ENCODE measurements at regions not wholly inside any gene's neighbourhood (a gene's known extent, or its start where the extent isn't known, plus 50 kb on each side); places are given as distances from the start of the nearest gene placed in this dataset.
A peak's percentile ranks its signal among the peaks of the same experiment; 100 is the strongest.
"Not testable (repeated sequence)": the region's sequence is repeated elsewhere in the genome, so short reads cannot be mapped to it uniquely, and the experiment has no call there.

- no peak for ATAC-seq
These were observed 51.2 kb upstream of the LBX1 start for GRCh38 chr10:101280511-101280910.

GRCh38 chr10:101280921-101281320 lies 51.7 kb upstream of the LBX1 start:
- not testable (repeated sequence) for DNase-seq, ATAC-seq

More at GRCh38 chr10:101280511-101280910, 51.2 kb upstream of the LBX1 start:
- DNase-seq, result no peak

GRCh38 chr10:101282947-101283346 lies 53.7 kb upstream of the LBX1 start:
- ATAC-seq, result no peak
- no peak for DNase-seq

- ATAC-seq (no peak), DNase-seq (no peak)
These were observed 54.5 kb upstream of the LBX1 start for GRCh38 chr10:101283762-101284100.

GRCh38 chr10:101284101-101284743 lies 55.0 kb upstream of the LBX1 start:
- no peak for ATAC-seq

GRCh38 chr10:101284744-101285463 lies 55.6 kb upstream of the LBX1 start:
- ATAC-seq, result no peak

More at GRCh38 chr10:101284101-101284743, 55.0 kb upstream of the LBX1 start:
- DNase-seq, result no peak

GRCh38 chr10:101285519-101286070 lies 56.3 kb upstream of the LBX1 start:
- ATAC-seq, result no peak

More at GRCh38 chr10:101284744-101285463, 55.6 kb upstream of the LBX1 start:
- DNase-seq, result no peak

GRCh38 chr10:101286248-101287046 lies 57.2 kb upstream of the LBX1 start:
- ATAC-seq (no peak), DNase-seq (no peak)

More at GRCh38 chr10:101285519-101286070, 56.3 kb upstream of the LBX1 start:
- no peak for DNase-seq

- ATAC-seq (no peak), DNase-seq (no peak)
These were observed 58.1 kb upstream of the LBX1 start for GRCh38 chr10:101287183-101287996.

- no peak for ATAC-seq
These were observed 58.9 kb upstream of the LBX1 start for GRCh38 chr10:101287997-101288635.

GRCh38 chr10:101289541-101289940 lies 60.3 kb upstream of the LBX1 start:
- ATAC-seq (no peak), DNase-seq (no peak)

More at GRCh38 chr10:101287997-101288635, 58.9 kb upstream of the LBX1 start:
- peak; percentile 25 for DNase-seq

- DNase-seq (no peak), ATAC-seq (no peak)
These were observed 61.2 kb upstream of the LBX1 start for GRCh38 chr10:101290431-101290830.

GRCh38 chr10:101290881-101291280 lies 61.6 kb upstream of the LBX1 start:
- DNase-seq (no peak), ATAC-seq (no peak)

- peak; percentile 76 for DNase-seq
- ATAC-seq, result peak; percentile 71
These were observed 62.3 kb upstream of the LBX1 start for GRCh38 chr10:101291331-101292193.

- DNase-seq (peak; percentile 24), ATAC-seq (peak; percentile 19)
These were observed 61.6 kb upstream of the BTRC start for GRCh38 chr10:101292194-101293006.

GRCh38 chr10:101293007-101293723 lies 60.8 kb upstream of the BTRC start:
- ATAC-seq, result no peak
- DNase-seq, result no peak

- ATAC-seq, result no peak
- DNase-seq, result no peak
These were observed 59.9 kb upstream of the BTRC start for GRCh38 chr10:101294109-101294508.

- DNase-seq (no peak), ATAC-seq (no peak)
These were observed 58.7 kb upstream of the BTRC start for GRCh38 chr10:101295261-101295660.

All from stimulated activated naive CD8-positive, alpha-beta T cell treated with anti-CD3 and anti-CD28 coated beads, Interleukin-15, Interleukin-2, amounts not matched to agents 100 U/mL and 50 U/mL, for 24 hours (primary cell).